K562 (cell line): ENCODE measurements at regions not wholly inside any gene's neighbourhood (a gene's known extent, or its start where the extent isn't known, plus 50 kb on each side); places are given as distances from the start of the nearest gene placed in this dataset.
"Not testable (repeated sequence)": the region's sequence is repeated elsewhere in the genome, so short reads cannot be mapped to it uniquely, and the experiment has no call there.

ENCODE experiments used
- JUN ChIP-seq, 2 experiments: sonication (generic) in 1 of 2; formaldehyde crosslinking in 1 of 2; IDR thresholded peaks; 2 replicates each; pipeline versions ENCODE4 v1.6.1 to v1.8.0; 2012 to 2022; ENCODE audit warnings: borderline replicate concordance in 2 of 2, mild to moderate bottlenecking in 2 of 2, improper control_type of control experiment in 1 of 2, low read depth in 1 of 2, low read length in 1 of 2, missing genetic modification reagents in 1 of 2
- SIN3A ChIP-seq, 2 experiments: fragments of 150-350 bp in 1 of 2; IDR thresholded peaks; 2 replicates each; pipeline ENCODE4 v1.6.1; 2011 to 2016; ENCODE audit warnings: borderline replicate concordance in 2 of 2, low read depth in 2 of 2, low read length in 2 of 2, mild to moderate bottlenecking in 2 of 2, moderate library complexity in 2 of 2; ENCODE audit not compliant: control insufficient read depth in 1 of 2
- TF ChIP-seq, protein P1 (sequence below): fragments of 450-650 bp; IDR thresholded peaks from 2 replicates; pipeline ENCODE4 v1.6.1; 2016; ENCODE audit warnings: mild to moderate bottlenecking, moderate library complexity

DNA sequence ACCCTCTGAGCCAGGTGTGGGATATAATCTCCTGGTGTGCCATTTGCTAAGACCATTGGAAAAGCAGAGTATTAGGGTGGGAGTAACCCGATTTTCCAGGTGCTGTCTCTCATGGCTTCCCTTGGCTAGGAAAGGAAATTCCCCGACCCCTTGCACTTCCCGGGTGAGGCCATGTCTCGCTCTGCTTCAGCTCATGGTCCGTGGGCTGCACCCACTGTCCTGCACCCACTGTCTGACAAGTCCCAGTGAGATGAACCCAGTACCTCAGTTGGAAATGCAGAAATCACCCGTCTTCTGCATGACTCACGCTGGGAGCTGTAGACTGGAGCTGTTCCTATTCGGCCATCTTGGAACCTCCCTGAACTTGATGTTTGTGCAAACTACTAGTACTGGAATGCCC, 828.5 kb upstream of the CDH6 start:
- not testable (repeated sequence) for TF ChIP-seq JUN (IDR thresholded peaks at IDR 0.05; ENCODE audit: borderline replicate concordance, low read depth, low read length); JUN (CRISPR knock-in tag; IDR thresholded peaks at IDR 0.05; ENCODE audit: borderline replicate concordance); SIN3A (IDR thresholded peaks at IDR 0.05; ENCODE audit: borderline replicate concordance in 2 of 2, control insufficient read depth in 1 of 2, low read depth in 2 of 2, low read length in 2 of 2)
- TF ChIP-seq, protein P1, sequence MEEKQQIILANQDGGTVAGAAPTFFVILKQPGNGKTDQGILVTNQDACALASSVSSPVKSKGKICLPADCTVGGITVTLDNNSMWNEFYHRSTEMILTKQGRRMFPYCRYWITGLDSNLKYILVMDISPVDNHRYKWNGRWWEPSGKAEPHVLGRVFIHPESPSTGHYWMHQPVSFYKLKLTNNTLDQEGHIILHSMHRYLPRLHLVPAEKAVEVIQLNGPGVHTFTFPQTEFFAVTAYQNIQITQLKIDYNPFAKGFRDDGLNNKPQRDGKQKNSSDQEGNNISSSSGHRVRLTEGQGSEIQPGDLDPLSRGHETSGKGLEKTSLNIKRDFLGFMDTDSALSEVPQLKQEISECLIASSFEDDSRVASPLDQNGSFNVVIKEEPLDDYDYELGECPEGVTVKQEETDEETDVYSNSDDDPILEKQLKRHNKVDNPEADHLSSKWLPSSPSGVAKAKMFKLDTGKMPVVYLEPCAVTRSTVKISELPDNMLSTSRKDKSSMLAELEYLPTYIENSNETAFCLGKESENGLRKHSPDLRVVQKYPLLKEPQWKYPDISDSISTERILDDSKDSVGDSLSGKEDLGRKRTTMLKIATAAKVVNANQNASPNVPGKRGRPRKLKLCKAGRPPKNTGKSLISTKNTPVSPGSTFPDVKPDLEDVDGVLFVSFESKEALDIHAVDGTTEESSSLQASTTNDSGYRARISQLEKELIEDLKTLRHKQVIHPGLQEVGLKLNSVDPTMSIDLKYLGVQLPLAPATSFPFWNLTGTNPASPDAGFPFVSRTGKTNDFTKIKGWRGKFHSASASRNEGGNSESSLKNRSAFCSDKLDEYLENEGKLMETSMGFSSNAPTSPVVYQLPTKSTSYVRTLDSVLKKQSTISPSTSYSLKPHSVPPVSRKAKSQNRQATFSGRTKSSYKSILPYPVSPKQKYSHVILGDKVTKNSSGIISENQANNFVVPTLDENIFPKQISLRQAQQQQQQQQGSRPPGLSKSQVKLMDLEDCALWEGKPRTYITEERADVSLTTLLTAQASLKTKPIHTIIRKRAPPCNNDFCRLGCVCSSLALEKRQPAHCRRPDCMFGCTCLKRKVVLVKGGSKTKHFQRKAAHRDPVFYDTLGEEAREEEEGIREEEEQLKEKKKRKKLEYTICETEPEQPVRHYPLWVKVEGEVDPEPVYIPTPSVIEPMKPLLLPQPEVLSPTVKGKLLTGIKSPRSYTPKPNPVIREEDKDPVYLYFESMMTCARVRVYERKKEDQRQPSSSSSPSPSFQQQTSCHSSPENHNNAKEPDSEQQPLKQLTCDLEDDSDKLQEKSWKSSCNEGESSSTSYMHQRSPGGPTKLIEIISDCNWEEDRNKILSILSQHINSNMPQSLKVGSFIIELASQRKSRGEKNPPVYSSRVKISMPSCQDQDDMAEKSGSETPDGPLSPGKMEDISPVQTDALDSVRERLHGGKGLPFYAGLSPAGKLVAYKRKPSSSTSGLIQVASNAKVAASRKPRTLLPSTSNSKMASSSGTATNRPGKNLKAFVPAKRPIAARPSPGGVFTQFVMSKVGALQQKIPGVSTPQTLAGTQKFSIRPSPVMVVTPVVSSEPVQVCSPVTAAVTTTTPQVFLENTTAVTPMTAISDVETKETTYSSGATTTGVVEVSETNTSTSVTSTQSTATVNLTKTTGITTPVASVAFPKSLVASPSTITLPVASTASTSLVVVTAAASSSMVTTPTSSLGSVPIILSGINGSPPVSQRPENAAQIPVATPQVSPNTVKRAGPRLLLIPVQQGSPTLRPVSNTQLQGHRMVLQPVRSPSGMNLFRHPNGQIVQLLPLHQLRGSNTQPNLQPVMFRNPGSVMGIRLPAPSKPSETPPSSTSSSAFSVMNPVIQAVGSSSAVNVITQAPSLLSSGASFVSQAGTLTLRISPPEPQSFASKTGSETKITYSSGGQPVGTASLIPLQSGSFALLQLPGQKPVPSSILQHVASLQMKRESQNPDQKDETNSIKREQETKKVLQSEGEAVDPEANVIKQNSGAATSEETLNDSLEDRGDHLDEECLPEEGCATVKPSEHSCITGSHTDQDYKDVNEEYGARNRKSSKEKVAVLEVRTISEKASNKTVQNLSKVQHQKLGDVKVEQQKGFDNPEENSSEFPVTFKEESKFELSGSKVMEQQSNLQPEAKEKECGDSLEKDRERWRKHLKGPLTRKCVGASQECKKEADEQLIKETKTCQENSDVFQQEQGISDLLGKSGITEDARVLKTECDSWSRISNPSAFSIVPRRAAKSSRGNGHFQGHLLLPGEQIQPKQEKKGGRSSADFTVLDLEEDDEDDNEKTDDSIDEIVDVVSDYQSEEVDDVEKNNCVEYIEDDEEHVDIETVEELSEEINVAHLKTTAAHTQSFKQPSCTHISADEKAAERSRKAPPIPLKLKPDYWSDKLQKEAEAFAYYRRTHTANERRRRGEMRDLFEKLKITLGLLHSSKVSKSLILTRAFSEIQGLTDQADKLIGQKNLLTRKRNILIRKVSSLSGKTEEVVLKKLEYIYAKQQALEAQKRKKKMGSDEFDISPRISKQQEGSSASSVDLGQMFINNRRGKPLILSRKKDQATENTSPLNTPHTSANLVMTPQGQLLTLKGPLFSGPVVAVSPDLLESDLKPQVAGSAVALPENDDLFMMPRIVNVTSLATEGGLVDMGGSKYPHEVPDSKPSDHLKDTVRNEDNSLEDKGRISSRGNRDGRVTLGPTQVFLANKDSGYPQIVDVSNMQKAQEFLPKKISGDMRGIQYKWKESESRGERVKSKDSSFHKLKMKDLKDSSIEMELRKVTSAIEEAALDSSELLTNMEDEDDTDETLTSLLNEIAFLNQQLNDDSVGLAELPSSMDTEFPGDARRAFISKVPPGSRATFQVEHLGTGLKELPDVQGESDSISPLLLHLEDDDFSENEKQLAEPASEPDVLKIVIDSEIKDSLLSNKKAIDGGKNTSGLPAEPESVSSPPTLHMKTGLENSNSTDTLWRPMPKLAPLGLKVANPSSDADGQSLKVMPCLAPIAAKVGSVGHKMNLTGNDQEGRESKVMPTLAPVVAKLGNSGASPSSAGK, result not testable (repeated sequence)
